ENCODE measurements at regions not wholly inside any gene's neighbourhood (a gene's known extent, or its start where the extent isn't known, plus 50 kb on each side); places are given as distances from the start of the nearest gene placed in this dataset.

GRCh38 chr10:7480742-7481367 is 70.0 kb upstream of the SFMBT2 start:
- 49 to 64% methylated on average over 8 of the region's 8 CpGs for WGBS, 2 donors
- Histone ChIP-seq H3K36me3 (ENCODE audit: control insufficient read depth in 2 of 2, insufficient read depth in 2 of 2, low read length in 1 of 2) (no peaks in the 10 kb centered on the region), H3K4me3 (ENCODE audit: low read depth in 1 of 2, low read length in 2 of 2) (no peak overlapping the region), H3K9me3 (ENCODE audit: control insufficient read depth in 2 of 2, insufficient read depth in 1 of 2, low read depth in 1 of 2, low read length in 1 of 2) (no peaks in the 10 kb centered on the region), H3K27me3 (ENCODE audit: control insufficient read depth in 1 of 2, insufficient read depth in 2 of 2, low read length in 2 of 2) (no peaks in the 10 kb centered on the region), H3K4me1 (ENCODE audit: control insufficient read depth in 2 of 2, insufficient read depth in 2 of 2, low read length in 1 of 2) (no peaks in the 10 kb centered on the region), H3K27ac (ENCODE audit: low read depth in 2 of 2, low read length in 1 of 2) (no peak overlapping the region)

GRCh38 chr10:7479861-7480598 is 69.2 kb upstream of the SFMBT2 start:
- no peaks in the 10 kb centered on the region for H3K36me3 ChIP-seq (ENCODE audit: control insufficient read depth in 2 of 2, insufficient read depth in 2 of 2, low read length in 1 of 2)
- no peak overlapping the region for H3K27ac ChIP-seq (ENCODE audit: low read depth in 2 of 2, low read length in 1 of 2)
- 91 to 92% methylated on average over 13 of the region's 13 CpGs for WGBS, 2 donors
- H3K4me3 ChIP-seq (ENCODE audit: low read depth in 1 of 2, low read length in 2 of 2), result no peak overlapping the region
- H3K4me1 ChIP-seq (ENCODE audit: control insufficient read depth in 2 of 2, insufficient read depth in 2 of 2, low read length in 1 of 2), result peaks cover 0 to 3% of the 10 kb centered on the region in 2 donors
- no peaks in the 10 kb centered on the region for H3K27me3 ChIP-seq (ENCODE audit: control insufficient read depth in 1 of 2, insufficient read depth in 2 of 2, low read length in 2 of 2)
- no peaks in the 10 kb centered on the region for H3K9me3 ChIP-seq (ENCODE audit: control insufficient read depth in 2 of 2, insufficient read depth in 1 of 2, low read depth in 1 of 2, low read length in 1 of 2)

- H3K4me3 ChIP-seq (ENCODE audit: low read depth in 1 of 2, low read length in 2 of 2), result no peak overlapping the region
- no peaks in the 10 kb centered on the region for H3K36me3 ChIP-seq (ENCODE audit: control insufficient read depth in 2 of 2, insufficient read depth in 2 of 2, low read length in 1 of 2)
- H3K4me1 ChIP-seq (ENCODE audit: control insufficient read depth in 2 of 2, insufficient read depth in 2 of 2, low read length in 1 of 2), result peaks cover 0 to 3% of the 10 kb centered on the region in 2 donors
- no peaks in the 10 kb centered on the region for H3K9me3 ChIP-seq (ENCODE audit: control insufficient read depth in 2 of 2, insufficient read depth in 1 of 2, low read depth in 1 of 2, low read length in 1 of 2)
- H3K27ac ChIP-seq (ENCODE audit: low read depth in 2 of 2, low read length in 1 of 2), result no peak overlapping the region
- WGBS, 2 donors, result 66 to 75% methylated on average over 4 of the region's 4 CpGs
- no peaks in the 10 kb centered on the region for H3K27me3 ChIP-seq (ENCODE audit: control insufficient read depth in 1 of 2, insufficient read depth in 2 of 2, low read length in 2 of 2)
These were observed 68.1 kb upstream of the SFMBT2 start for GRCh38 chr10:7478727-7479457.

GRCh38 chr10:7477538-7478334 is 66.9 kb upstream of the SFMBT2 start:
- Histone ChIP-seq H3K9me3 (ENCODE audit: control insufficient read depth in 2 of 2, insufficient read depth in 1 of 2, low read depth in 1 of 2, low read length in 1 of 2) (no peaks in the 10 kb centered on the region), H3K4me3 (ENCODE audit: low read depth in 1 of 2, low read length in 2 of 2) (no peak overlapping the region), H3K27me3 (ENCODE audit: control insufficient read depth in 1 of 2, insufficient read depth in 2 of 2, low read length in 2 of 2) (no peaks in the 10 kb centered on the region), H3K4me1 (ENCODE audit: control insufficient read depth in 2 of 2, insufficient read depth in 2 of 2, low read length in 1 of 2) (peaks cover 0 to 3% of the 10 kb centered on the region in 2 donors), H3K27ac (ENCODE audit: low read depth in 2 of 2, low read length in 1 of 2) (no peak overlapping the region), H3K36me3 (ENCODE audit: control insufficient read depth in 2 of 2, insufficient read depth in 2 of 2, low read length in 1 of 2) (no peaks in the 10 kb centered on the region)
- WGBS, 2 donors, result 92 to 93% methylated on average over 10 of the region's 10 CpGs

GRCh38 chr10:7475939-7476338 is 65.1 kb upstream of the SFMBT2 start:
- Histone ChIP-seq H3K27me3 (ENCODE audit: control insufficient read depth in 1 of 2, insufficient read depth in 2 of 2, low read length in 2 of 2) (no peaks in the 10 kb centered on the region), H3K4me1 (ENCODE audit: control insufficient read depth in 2 of 2, insufficient read depth in 2 of 2, low read length in 1 of 2) (peaks cover 0 to 3% of the 10 kb centered on the region in 2 donors), H3K36me3 (ENCODE audit: control insufficient read depth in 2 of 2, insufficient read depth in 2 of 2, low read length in 1 of 2) (no peaks in the 10 kb centered on the region), H3K27ac (ENCODE audit: low read depth in 2 of 2, low read length in 1 of 2) (no peak overlapping the region), H3K4me3 (ENCODE audit: low read depth in 1 of 2, low read length in 2 of 2) (no peak overlapping the region), H3K9me3 (ENCODE audit: control insufficient read depth in 2 of 2, insufficient read depth in 1 of 2, low read depth in 1 of 2, low read length in 1 of 2) (no peaks in the 10 kb centered on the region)
- 53 to 55% methylated on average over 5 of the region's 5 CpGs for WGBS, 2 donors

- H3K27ac ChIP-seq (ENCODE audit: low read depth in 2 of 2, low read length in 1 of 2), result no peak overlapping the region
- no peaks in the 10 kb centered on the region for H3K36me3 ChIP-seq (ENCODE audit: control insufficient read depth in 2 of 2, insufficient read depth in 2 of 2, low read length in 1 of 2)
- 49 to 50% methylated on average over 26 of the region's 26 CpGs for WGBS, 2 donors
- no peaks in the 10 kb centered on the region for H3K27me3 ChIP-seq (ENCODE audit: control insufficient read depth in 1 of 2, insufficient read depth in 2 of 2, low read length in 2 of 2)
- no peak overlapping the region for H3K4me3 ChIP-seq (ENCODE audit: low read depth in 1 of 2, low read length in 2 of 2)
- peaks cover 0 to 3% of the 10 kb centered on the region in 2 donors for H3K4me1 ChIP-seq (ENCODE audit: control insufficient read depth in 2 of 2, insufficient read depth in 2 of 2, low read length in 1 of 2)
- no peaks in the 10 kb centered on the region for H3K9me3 ChIP-seq (ENCODE audit: control insufficient read depth in 2 of 2, insufficient read depth in 1 of 2, low read depth in 1 of 2, low read length in 1 of 2)
These were observed 64.4 kb upstream of the SFMBT2 start for GRCh38 chr10:7475046-7475911.

GRCh38 chr10:7474388-7474787 is 63.6 kb upstream of the SFMBT2 start:
- 71 to 77% methylated on average over 7 of the region's 7 CpGs for WGBS, 2 donors
- no peak overlapping the region for H3K4me3 ChIP-seq (ENCODE audit: low read depth in 1 of 2, low read length in 2 of 2)
- H3K9me3 ChIP-seq (ENCODE audit: control insufficient read depth in 2 of 2, insufficient read depth in 1 of 2, low read depth in 1 of 2, low read length in 1 of 2), result no peaks in the 10 kb centered on the region
- no peaks in the 10 kb centered on the region for H3K27me3 ChIP-seq (ENCODE audit: control insufficient read depth in 1 of 2, insufficient read depth in 2 of 2, low read length in 2 of 2)
- peaks cover 0 to 3% of the 10 kb centered on the region in 2 donors for H3K4me1 ChIP-seq (ENCODE audit: control insufficient read depth in 2 of 2, insufficient read depth in 2 of 2, low read length in 1 of 2)
- no peak overlapping the region for H3K27ac ChIP-seq (ENCODE audit: low read depth in 2 of 2, low read length in 1 of 2)
- no peaks in the 10 kb centered on the region for H3K36me3 ChIP-seq (ENCODE audit: control insufficient read depth in 2 of 2, insufficient read depth in 2 of 2, low read length in 1 of 2)

GRCh38 chr10:7473474-7473873 is 62.6 kb upstream of the SFMBT2 start:
- Histone ChIP-seq H3K36me3 (ENCODE audit: control insufficient read depth in 2 of 2, insufficient read depth in 2 of 2, low read length in 1 of 2) (no peaks in the 10 kb centered on the region), H3K9me3 (ENCODE audit: control insufficient read depth in 2 of 2, insufficient read depth in 1 of 2, low read depth in 1 of 2, low read length in 1 of 2) (no peaks in the 10 kb centered on the region), H3K27ac (ENCODE audit: low read depth in 2 of 2, low read length in 1 of 2) (no peak overlapping the region), H3K27me3 (ENCODE audit: control insufficient read depth in 1 of 2, insufficient read depth in 2 of 2, low read length in 2 of 2) (no peaks in the 10 kb centered on the region), H3K4me1 (ENCODE audit: control insufficient read depth in 2 of 2, insufficient read depth in 2 of 2, low read length in 1 of 2) (peaks cover 0 to 3% of the 10 kb centered on the region in 2 donors), H3K4me3 (ENCODE audit: low read depth in 1 of 2, low read length in 2 of 2) (no peak overlapping the region)
